ENCODE measurements at regions not wholly inside any gene's neighbourhood (a gene's known extent, or its start where the extent isn't known, plus 50 kb on each side); places are given as distances from the start of the nearest gene placed in this dataset.

- H3K79me2 ChIP-seq (ENCODE audit: control insufficient read depth, insufficient read depth, low read length): no peaks in the 10 kb centered on the region
- H3K27me3 ChIP-seq (replicated peaks in 1 of 4; ENCODE audit: control extremely low read depth in 1 of 4, control insufficient read depth in 3 of 4, insufficient read depth in 4 of 4, low read length in 3 of 4): peaks cover 3 to 64% (median 58%) of the 10 kb centered on the region in 4 experiments
- CTCF ChIA-PET: no interaction called here
- peak overlapping the region; percentile 9 for H3K4me3 Mint-ChIP-seq
- H3K4me3 ChIP-seq (ENCODE audit: control extremely low read depth in 1 of 5, extremely low read depth in 1 of 5, insufficient read depth in 1 of 5, low read depth in 2 of 5, low read length in 4 of 5): no peak overlapping the region
- H3K9me3 ChIP-seq (ENCODE audit: control extremely low read depth in 1 of 3, control insufficient read depth in 2 of 3, insufficient read depth in 1 of 3, low read length in 2 of 3): peaks cover 4 to 34% (median 6%) of the 10 kb centered on the region in 3 donors
- WGBS (ENCODE audit: insufficient coverage): 29% methylated on average over 15 of the region's 21 CpGs
- no peak for TF ChIP-seq CTCF (IDR thresholded peaks at IDR 0.05)
- TF ChIP-seq EZH2 (IDR thresholded peaks at IDR 0.05; ENCODE audit: borderline replicate concordance, insufficient read depth, low read depth, low read length, poor library complexity, severe bottlenecking): no peak
- intact Hi-C loops (cut with micrococcal nuclease): no loop called here
- peaks cover 18 to 20% of the 10 kb centered on the region in 2 donors for H3K4me1 ChIP-seq (ENCODE audit: control insufficient read depth in 2 of 2, insufficient read depth in 2 of 2, low read length in 2 of 2)
- H3K27me3 Mint-ChIP-seq: peaks cover 78% of the 10 kb centered on the region
- no peak overlapping the region for H3K9ac ChIP-seq (ENCODE audit: low read length)
- peaks cover 23% of the 10 kb centered on the region for H3K4me1 Mint-ChIP-seq
- no peaks in the 10 kb centered on the region for H3K36me3 ChIP-seq (replicated peaks in 1 of 2; ENCODE audit: control extremely low read depth in 1 of 2, control insufficient read depth in 1 of 2, extremely low read depth in 1 of 2, insufficient read depth in 2 of 2, low read length in 1 of 2)
- no peak overlapping the region for H3K4me2 ChIP-seq (replicated peaks; ENCODE audit: low read depth, low read length, poor library complexity, severe bottlenecking)
- H3K27ac Mint-ChIP-seq: no peak overlapping the region
- no peaks in the 10 kb centered on the region for H4K20me1 ChIP-seq (ENCODE audit: control insufficient read depth, insufficient read depth, low read length, poor library complexity, severe bottlenecking)
- H2AFZ ChIP-seq (ENCODE audit: insufficient read depth, low read depth, low read length, poor library complexity, severe bottlenecking): no peak overlapping the region
- no peak for ATAC-seq (ENCODE audit: low read depth)
- H3K9me3 Mint-ChIP-seq (ENCODE audit: insufficient read depth): peaks cover 8% of the 10 kb centered on the region
- peak; percentile 5 for DNase-seq
- no peak overlapping the region for H3K27ac ChIP-seq (ENCODE audit: low read length in 2 of 2)
- POLR2A ChIA-PET: no interaction called here
Measured at GRCh38 chr6:28589957-28590349, 64.3 kb downstream of the GPX5 start.

- DNase-seq (peak; percentile 6), ATAC-seq (ENCODE audit: low read depth) (no peak)
- Mint-ChIP-seq H3K4me3 (no peak overlapping the region), H3K27ac (no peak overlapping the region), H3K4me1 (no peaks in the 10 kb centered on the region), H3K27me3 (peaks cover 54% of the 10 kb centered on the region), H3K9me3 (ENCODE audit: insufficient read depth) (peaks cover 6% of the 10 kb centered on the region)
- H3K27me3 ChIP-seq (replicated peaks in 1 of 4; ENCODE audit: control extremely low read depth in 1 of 4, control insufficient read depth in 3 of 4, insufficient read depth in 4 of 4, low read length in 3 of 4): peaks cover 0 to 14% (median 5%) of the 10 kb centered on the region in 4 experiments
- peak overlapping the region; percentile 4 for H2AFZ ChIP-seq (ENCODE audit: insufficient read depth, low read depth, low read length, poor library complexity, severe bottlenecking)
- 23% methylated on average over 11 of the region's 18 CpGs for WGBS (ENCODE audit: insufficient coverage)
- TF ChIP-seq EZH2 (IDR thresholded peaks at IDR 0.05; ENCODE audit: borderline replicate concordance, insufficient read depth, low read depth, low read length, poor library complexity, severe bottlenecking) (no peak), CTCF (IDR thresholded peaks at IDR 0.05) (no peak)
- no peak overlapping the region for H3K4me2 ChIP-seq (replicated peaks; ENCODE audit: low read depth, low read length, poor library complexity, severe bottlenecking)
- no peaks in the 10 kb centered on the region for H4K20me1 ChIP-seq (ENCODE audit: control insufficient read depth, insufficient read depth, low read length, poor library complexity, severe bottlenecking)
- peaks cover 0 to 13% (median 0%) of the 10 kb centered on the region in 3 donors for H3K9me3 ChIP-seq (ENCODE audit: control extremely low read depth in 1 of 3, control insufficient read depth in 2 of 3, insufficient read depth in 1 of 3, low read length in 2 of 3)
- no peak overlapping the region for H3K9ac ChIP-seq (ENCODE audit: low read length)
- H3K36me3 ChIP-seq (replicated peaks in 1 of 2; ENCODE audit: control extremely low read depth in 1 of 2, control insufficient read depth in 1 of 2, extremely low read depth in 1 of 2, insufficient read depth in 2 of 2, low read length in 1 of 2): no peaks in the 10 kb centered on the region
- no peaks in the 10 kb centered on the region for H3K79me2 ChIP-seq (ENCODE audit: control insufficient read depth, insufficient read depth, low read length)
- H3K4me3 ChIP-seq (ENCODE audit: control extremely low read depth in 1 of 5, extremely low read depth in 1 of 5, insufficient read depth in 1 of 5, low read depth in 2 of 5, low read length in 4 of 5): no peak overlapping the region
- intact Hi-C loops (cut with micrococcal nuclease): no loop called here
- ChIA-PET POLR2A (no interaction called here), CTCF (no interaction called here)
- no peak overlapping the region for H3K27ac ChIP-seq (ENCODE audit: low read length in 2 of 2)
- peaks cover 0 to 4% of the 10 kb centered on the region in 2 donors for H3K4me1 ChIP-seq (ENCODE audit: control insufficient read depth in 2 of 2, insufficient read depth in 2 of 2, low read length in 2 of 2)
Measured at GRCh38 chr6:28597217-28597835, 71.6 kb downstream of the GPX5 start.

Data from B cell (primary cell).